ENCODE measurements at regions not wholly inside any gene's neighbourhood (a gene's known extent, or its start where the extent isn't known, plus 50 kb on each side); places are given as distances from the start of the nearest gene placed in this dataset.

- TF ChIP-seq CTCF (IDR thresholded peaks at IDR 0.05; ENCODE audit: low read length) (no peak), EZH2 (IDR thresholded peaks at IDR 0.05; ENCODE audit: borderline replicate concordance, low read length) (no peak)
- Histone ChIP-seq H3K9ac (ENCODE audit: low read length) (no peak overlapping the region), H3K4me1 (ENCODE audit: insufficient read depth, low read length, severe bottlenecking) (no peaks in the 10 kb centered on the region), H3K4me3 (ENCODE audit: low read depth, low read length, poor library complexity, severe bottlenecking) (no peak overlapping the region), H3K36me3 (ENCODE audit: insufficient read depth, low read length) (no peaks in the 10 kb centered on the region), H3K79me2 (ENCODE audit: insufficient read depth, low read length) (no peaks in the 10 kb centered on the region), H3K9me2 (ENCODE audit: low read depth, low read length) (no peaks in the 10 kb centered on the region), H3K9me3 (ENCODE audit: low read length) (no peaks in the 10 kb centered on the region), H3K27me3 (ENCODE audit: insufficient read depth, low read length) (no peaks in the 10 kb centered on the region), H2AFZ (ENCODE audit: low read length) (no peak overlapping the region), H4K20me1 (ENCODE audit: insufficient read depth, low read length) (no peaks in the 10 kb centered on the region), H3K4me2 (ENCODE audit: low read length) (no peak overlapping the region), H3K27ac (ENCODE audit: low read depth, low read length, poor library complexity, severe bottlenecking) (no peak overlapping the region), H3F3A (ENCODE audit: insufficient read depth, low read length) (no peaks in the 10 kb centered on the region)
These were observed 76.6 kb upstream of the WWC1 start for GRCh38 chr5:168214886-168215285.

GRCh38 chr5:168215646-168216045 is 75.8 kb upstream of the WWC1 start:
- Histone ChIP-seq H3K27me3 (ENCODE audit: insufficient read depth, low read length) (no peaks in the 10 kb centered on the region), H3K27ac (ENCODE audit: low read depth, low read length, poor library complexity, severe bottlenecking) (no peak overlapping the region), H3F3A (ENCODE audit: insufficient read depth, low read length) (no peaks in the 10 kb centered on the region), H3K9me3 (ENCODE audit: low read length) (no peaks in the 10 kb centered on the region), H3K36me3 (ENCODE audit: insufficient read depth, low read length) (no peaks in the 10 kb centered on the region), H2AFZ (ENCODE audit: low read length) (no peak overlapping the region), H3K4me1 (ENCODE audit: insufficient read depth, low read length, severe bottlenecking) (no peaks in the 10 kb centered on the region), H3K79me2 (ENCODE audit: insufficient read depth, low read length) (no peaks in the 10 kb centered on the region), H3K4me3 (ENCODE audit: low read depth, low read length, poor library complexity, severe bottlenecking) (no peak overlapping the region), H3K9me2 (ENCODE audit: low read depth, low read length) (no peaks in the 10 kb centered on the region), H4K20me1 (ENCODE audit: insufficient read depth, low read length) (no peaks in the 10 kb centered on the region), H3K9ac (ENCODE audit: low read length) (no peak overlapping the region), H3K4me2 (ENCODE audit: low read length) (no peak overlapping the region)
- TF ChIP-seq EZH2 (IDR thresholded peaks at IDR 0.05; ENCODE audit: borderline replicate concordance, low read length): no peak
- TF ChIP-seq CTCF (IDR thresholded peaks at IDR 0.05; ENCODE audit: low read length): no peak

GRCh38 chr5:168216989-168217388 is 74.5 kb upstream of the WWC1 start:
- no peaks in the 10 kb centered on the region for H3K27me3 ChIP-seq (ENCODE audit: insufficient read depth, low read length)
- no peaks in the 10 kb centered on the region for H3K9me3 ChIP-seq (ENCODE audit: low read length)
- no peaks in the 10 kb centered on the region for H3K36me3 ChIP-seq (ENCODE audit: insufficient read depth, low read length)
- H3K9ac ChIP-seq (ENCODE audit: low read length): no peak overlapping the region
- no peaks in the 10 kb centered on the region for H3K79me2 ChIP-seq (ENCODE audit: insufficient read depth, low read length)
- no peak overlapping the region for H3K27ac ChIP-seq (ENCODE audit: low read depth, low read length, poor library complexity, severe bottlenecking)
- TF ChIP-seq CTCF (IDR thresholded peaks at IDR 0.05; ENCODE audit: low read length) (no peak), EZH2 (IDR thresholded peaks at IDR 0.05; ENCODE audit: borderline replicate concordance, low read length) (no peak)
- no peak overlapping the region for H2AFZ ChIP-seq (ENCODE audit: low read length)
- H3F3A ChIP-seq (ENCODE audit: insufficient read depth, low read length): no peaks in the 10 kb centered on the region
- no peaks in the 10 kb centered on the region for H3K4me1 ChIP-seq (ENCODE audit: insufficient read depth, low read length, severe bottlenecking)
- no peak overlapping the region for H3K4me3 ChIP-seq (ENCODE audit: low read depth, low read length, poor library complexity, severe bottlenecking)
- no peak overlapping the region for H3K4me2 ChIP-seq (ENCODE audit: low read length)
- no peaks in the 10 kb centered on the region for H3K9me2 ChIP-seq (ENCODE audit: low read depth, low read length)
- H4K20me1 ChIP-seq (ENCODE audit: insufficient read depth, low read length): no peaks in the 10 kb centered on the region
